HCT116 (cell line): ENCODE measurements at regions not wholly inside any gene's neighbourhood (a gene's known extent, or its start where the extent isn't known, plus 50 kb on each side); places are given as distances from the start of the nearest gene placed in this dataset.

ENCODE experiments used
- ATAC-seq: fragments of 200-7000 bp; cut with Tn5 transposase; 2 replicates; pipeline ENCODE4 v1.9.1; 2020; ENCODE audit warnings: mild to moderate bottlenecking, moderate library complexity
- BruUV-seq: library from RNA; stranded (reverse); fragments of 400-500 nt; replicated peaks from 2 replicates; lab custom pipeline; 2021; lab: Mats Ljungman, UMichigan
- CTCF ChIA-PET: fragments of 300-600 bp; sonication (Branson Sonifier 250); formaldehyde crosslinking; loops from one replicate; lab custom pipeline; 2021; ENCODE audit warnings: antibody characterized with exemption; lab: Charles Lee
- POLR2A ChIA-PET: fragments of 300-600, 350-600 bp; sonication (Branson Sonifier 250); formaldehyde crosslinking; loops from one replicate; lab custom pipeline; 2021; ENCODE audit warnings: antibody characterized with exemption; lab: Charles Lee
- RAD21 ChIA-PET, 2 experiments: fragments of 300-600 bp; sonication (Branson Sonifier 250); formaldehyde crosslinking; loops; one replicate each; lab custom pipeline; 2023; ENCODE audit warnings: low total read pairs in 2 of 2; ENCODE audit not compliant: uncharacterized antibody in 2 of 2, unreplicated experiment in 2 of 2, low non-redundant PET in 1 of 2; lab: Charles Lee
- DNase-seq: peaks from one replicate; pipeline ENCODE4 v3.0.0-alpha.2; 2010; ENCODE audit warnings: low read depth, low spot score
- H2AFZ ChIP-seq: fragments of 200-600 bp; shearing (Covaris generic), sonication (generic); 2 replicates; pipeline ENCODE4 v1.6.1; 2017; ENCODE audit warnings: low read depth, mixed run types, mixed read lengths, antibody characterized with exemption, low read length; ENCODE audit not compliant: poor library complexity, severe bottlenecking
- H3K27ac ChIP-seq: 2 replicates; pipeline ENCODE4 v1.5.1; 2012; ENCODE audit warnings: low read depth, low read length
- H3K27me3 ChIP-seq: fragments of 200-600 bp; sonication (generic); 2 replicates; pipeline ENCODE4 v1.6.1; 2016; ENCODE audit warnings: mixed run types, low read length, mixed read lengths; ENCODE audit not compliant: insufficient read depth
- H3K36me3 ChIP-seq, 2 experiments: fragments of 200-500 bp in 1 of 2; fragments of 200-600 bp in 1 of 2; sonication (Bioruptor generic) in 1 of 2; sonication (generic) in 1 of 2; 2 replicates each; pipeline versions ENCODE4 v1.5.1 to v1.6.1; 2014 to 2016; ENCODE audit warnings: low read length in 2 of 2, inconsistent platforms in 1 of 2, mixed read lengths in 1 of 2, mixed run types in 1 of 2; ENCODE audit not compliant: insufficient read depth in 2 of 2, control insufficient read depth in 1 of 2
- H3K4me1 ChIP-seq, 2 experiments: fragments of 200-600 bp in 1 of 2; sonication (generic) in 1 of 2; 2 replicates each; pipeline versions ENCODE4 v1.5.1 to v1.6.1; 2012 to 2017; ENCODE audit warnings: low read length in 2 of 2, inconsistent platforms in 1 of 2, mild to moderate bottlenecking in 1 of 2, mixed read lengths in 1 of 2, mixed run types in 1 of 2, moderate library complexity in 1 of 2; ENCODE audit not compliant: insufficient read depth in 2 of 2, control insufficient read depth in 1 of 2
- H3K4me2 ChIP-seq: fragments of 200-600 bp; sonication (generic); 2 replicates; pipeline ENCODE4 v1.6.1; 2017; ENCODE audit warnings: mixed run types, low read length, mixed read lengths
- H3K4me3 ChIP-seq, 2 experiments: fragments of 200-600 bp in 1 of 2; sonication (generic) in 1 of 2; replicated peaks in 1 of 2; 2 replicates each; pipeline ENCODE4 v1.5.1; 2011 to 2016; ENCODE audit warnings: low read length in 2 of 2, control low read depth in 1 of 2, low read depth in 1 of 2, mild to moderate bottlenecking in 1 of 2, mixed read lengths in 1 of 2, mixed run types in 1 of 2
- H3K79me2 ChIP-seq: fragments of 200-600 bp; sonication (generic); 2 replicates; pipeline ENCODE4 v1.6.1; 2017; ENCODE audit warnings: mild to moderate bottlenecking, mixed run types, low read length, moderate library complexity, mixed read lengths; ENCODE audit not compliant: insufficient read depth
- H3K9ac ChIP-seq: fragments of 200-600 bp; sonication (generic); 2 replicates; pipeline ENCODE4 v1.6.1; 2016; ENCODE audit warnings: low read length, mixed read lengths
- H3K9me2 ChIP-seq: fragments of 200-600 bp; sonication (generic), shearing (Covaris generic); 2 replicates; pipeline ENCODE4 v1.6.1; 2017; ENCODE audit warnings: mixed run types, mild to moderate bottlenecking, moderate library complexity; ENCODE audit not compliant: insufficient read depth
- H3K9me3 ChIP-seq, 2 experiments: fragments of 200-500 bp in 1 of 2; fragments of 200-600 bp in 1 of 2; sonication (Bioruptor generic) in 1 of 2; sonication (generic) in 1 of 2; 2 replicates each; pipeline ENCODE4 v1.6.1; 2014 to 2017; ENCODE audit warnings: low read length in 2 of 2, mixed read lengths in 2 of 2, inconsistent platforms in 1 of 2, low read depth in 1 of 2, mild to moderate bottlenecking in 1 of 2, mixed run types in 1 of 2, moderate library complexity in 1 of 2; ENCODE audit not compliant: control insufficient read depth in 1 of 2, insufficient read depth in 1 of 2
- H4K20me1 ChIP-seq: fragments of 200-600 bp; sonication (generic), shearing (Covaris generic); 2 replicates; pipeline ENCODE4 v1.6.1; 2017; ENCODE audit warnings: mixed run types, mild to moderate bottlenecking, moderate library complexity; ENCODE audit not compliant: insufficient read depth
- EZH2 ChIP-seq: fragments of 200-600 bp; sonication (generic); IDR thresholded peaks from 2 replicates; pipeline ENCODE4 v1.6.1; 2017; ENCODE audit warnings: antibody characterized with exemption, mixed run types
- EZH2phosphoT487 ChIP-seq: fragments of 200-600 bp; IDR thresholded peaks from 2 replicates; pipeline ENCODE4 v1.6.1; 2018; ENCODE audit warnings: antibody characterized with exemption, borderline replicate concordance
- POLR2A ChIP-seq: IDR thresholded peaks from 2 replicates; pipeline ENCODE4 v1.7.0; 2011; ENCODE audit warnings: borderline replicate concordance; ENCODE audit not compliant: insufficient read depth, insufficient read length; ENCODE audit errors: extremely low read depth
- SIN3A ChIP-seq: IDR thresholded peaks from 2 replicates; pipeline ENCODE4 v1.6.1; 2012; ENCODE audit warnings: low read depth
- SRF ChIP-seq: IDR thresholded peaks from 2 replicates; pipeline ENCODE4 v1.6.1; 2012; ENCODE audit warnings: low read depth
- TCF7L2 ChIP-seq: IDR thresholded peaks from 2 replicates; pipeline ENCODE4 v1.7.0; 2011; ENCODE audit warnings: borderline replicate concordance, inconsistent platforms; ENCODE audit not compliant: insufficient read depth, insufficient read length; ENCODE audit errors: extremely low read depth
- YY1 ChIP-seq: IDR thresholded peaks from 2 replicates; pipeline ENCODE4 v1.6.1; 2011; ENCODE audit warnings: low read length, low read depth, moderate library complexity, mild to moderate bottlenecking; ENCODE audit not compliant: insufficient replicate concordance; ENCODE audit errors: extremely low read depth
- ZFX ChIP-seq: fragments of 450-650 bp; IDR thresholded peaks from 2 replicates; pipeline ENCODE4 v1.6.1; 2017
- ZNF274 ChIP-seq: fragments of 200-500 bp; sonication (Bioruptor generic); IDR thresholded peaks from 2 replicates; pipeline ENCODE4 v1.6.1; 2014; ENCODE audit warnings: mild to moderate bottlenecking, low read depth, low read length, inconsistent platforms
- intact Hi-C: fragments of 100-400 bp; cut with micrococcal nuclease; formaldehyde crosslinking; loops from 2 replicates; pipeline ENCODE4 v1.10.0; 2022
- TF ChIP-seq, protein P1 (sequence below): IDR thresholded peaks from 2 replicates; pipeline ENCODE4 v1.6.1; 2012
- TF ChIP-seq, protein P2 (sequence below), 3 experiments: fragments of 200-600 bp in 1 of 3; sonication (generic) in 1 of 3; IDR thresholded peaks in 2 of 3; conservative IDR thresholded peaks in 1 of 3; 2 replicates each; pipeline ENCODE4 v1.5.1; 2012 to 2017; ENCODE audit warnings: low read depth in 2 of 3, low read length in 2 of 3, antibody characterized with exemption in 1 of 3, borderline replicate concordance in 1 of 3, control low read depth in 1 of 3, mild to moderate bottlenecking in 1 of 3, mixed read lengths in 1 of 3, mixed run types in 1 of 3, moderate library complexity in 1 of 3; ENCODE audit not compliant: insufficient read depth in 1 of 3
- TF ChIP-seq, protein P3 (sequence below): IDR thresholded peaks from 2 replicates; pipeline ENCODE4 v1.6.1; 2011; ENCODE audit warnings: mild to moderate bottlenecking, low read length, moderate library complexity; ENCODE audit not compliant: insufficient replicate concordance; ENCODE audit errors: extremely low read depth

- H3K4me1 ChIP-seq, result no peaks in the 10 kb centered on the region
- no peak overlapping the region for H3K9ac ChIP-seq
- no TSS peak for BruUV-seq
- H3K4me2 ChIP-seq, result no peak overlapping the region
- DNase-seq, result no peak
- no peaks in the 10 kb centered on the region for H4K20me1 ChIP-seq
- TF ChIP-seq POLR2A (no peak), SRF (no peak)
- no peak overlapping the region for H3K4me3 ChIP-seq
- no peaks in the 10 kb centered on the region; a peak in 1 of 4 replicates for H3K9me3 ChIP-seq
- ATAC-seq, result no peak
- H2AFZ ChIP-seq, result no peak overlapping the region
- no peak overlapping the region for H3K27ac ChIP-seq
- intact Hi-C loops, result no loop called here
- ChIA-PET POLR2A (no interaction called here), RAD21 (no interaction called here), CTCF (no interaction called here)
- no peaks in the 10 kb centered on the region for H3K9me2 ChIP-seq
- H3K36me3 ChIP-seq, result no peaks in the 10 kb centered on the region
- no peaks in the 10 kb centered on the region for H3K27me3 ChIP-seq
- no peaks in the 10 kb centered on the region for H3K79me2 ChIP-seq
These were observed 413.5 kb downstream of the CCDC91 start for GRCh38 chr12:28603801-28604200.

GRCh38 chr12:28604240-28604639, 414.0 kb downstream of the CCDC91 start:
- H3K9ac ChIP-seq, result no peak overlapping the region
- H3K79me2 ChIP-seq, result no peaks in the 10 kb centered on the region
- H3K4me1 ChIP-seq, result no peaks in the 10 kb centered on the region
- POLR2A ChIA-PET, result no interaction called here
- H3K27me3 ChIP-seq, result no peaks in the 10 kb centered on the region
- H3K4me3 ChIP-seq, result no peak overlapping the region
- RAD21 ChIA-PET, result no interaction called here
- ATAC-seq, result no peak
- no TSS peak for BruUV-seq
- no peaks in the 10 kb centered on the region for H4K20me1 ChIP-seq
- H3K4me2 ChIP-seq, result no peak overlapping the region
- H3K27ac ChIP-seq, result no peak overlapping the region
- no peak for DNase-seq
- no peaks in the 10 kb centered on the region for H3K9me2 ChIP-seq
- no peaks in the 10 kb centered on the region for H3K36me3 ChIP-seq
- H2AFZ ChIP-seq, result no peak overlapping the region
- intact Hi-C loops, result no loop called here
- no peaks in the 10 kb centered on the region; a peak in 1 of 4 replicates for H3K9me3 ChIP-seq
- CTCF ChIA-PET, result no interaction called here
- no peak for TF ChIP-seq TCF7L2
- no peak for TF ChIP-seq ZNF274
- no peak for TF ChIP-seq SIN3A
- no peak for TF ChIP-seq ZFX
- TF ChIP-seq, protein P1, sequence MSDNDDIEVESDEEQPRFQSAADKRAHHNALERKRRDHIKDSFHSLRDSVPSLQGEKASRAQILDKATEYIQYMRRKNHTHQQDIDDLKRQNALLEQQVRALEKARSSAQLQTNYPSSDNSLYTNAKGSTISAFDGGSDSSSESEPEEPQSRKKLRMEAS, result no peak
- TF ChIP-seq YY1, result no peak
- TF ChIP-seq, protein P2, sequence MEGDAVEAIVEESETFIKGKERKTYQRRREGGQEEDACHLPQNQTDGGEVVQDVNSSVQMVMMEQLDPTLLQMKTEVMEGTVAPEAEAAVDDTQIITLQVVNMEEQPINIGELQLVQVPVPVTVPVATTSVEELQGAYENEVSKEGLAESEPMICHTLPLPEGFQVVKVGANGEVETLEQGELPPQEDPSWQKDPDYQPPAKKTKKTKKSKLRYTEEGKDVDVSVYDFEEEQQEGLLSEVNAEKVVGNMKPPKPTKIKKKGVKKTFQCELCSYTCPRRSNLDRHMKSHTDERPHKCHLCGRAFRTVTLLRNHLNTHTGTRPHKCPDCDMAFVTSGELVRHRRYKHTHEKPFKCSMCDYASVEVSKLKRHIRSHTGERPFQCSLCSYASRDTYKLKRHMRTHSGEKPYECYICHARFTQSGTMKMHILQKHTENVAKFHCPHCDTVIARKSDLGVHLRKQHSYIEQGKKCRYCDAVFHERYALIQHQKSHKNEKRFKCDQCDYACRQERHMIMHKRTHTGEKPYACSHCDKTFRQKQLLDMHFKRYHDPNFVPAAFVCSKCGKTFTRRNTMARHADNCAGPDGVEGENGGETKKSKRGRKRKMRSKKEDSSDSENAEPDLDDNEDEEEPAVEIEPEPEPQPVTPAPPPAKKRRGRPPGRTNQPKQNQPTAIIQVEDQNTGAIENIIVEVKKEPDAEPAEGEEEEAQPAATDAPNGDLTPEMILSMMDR (IDR thresholded peaks at IDR 0.05 in 2 of 3, conservative IDR thresholded peaks at IDR 0.05 in 1 of 3; ENCODE audit: borderline replicate concordance in 1 of 3, insufficient read depth in 1 of 3, low read depth in 2 of 3, low read length in 2 of 3), result no peak
- no peak for TF ChIP-seq EZH2
- TF ChIP-seq, protein P3, sequence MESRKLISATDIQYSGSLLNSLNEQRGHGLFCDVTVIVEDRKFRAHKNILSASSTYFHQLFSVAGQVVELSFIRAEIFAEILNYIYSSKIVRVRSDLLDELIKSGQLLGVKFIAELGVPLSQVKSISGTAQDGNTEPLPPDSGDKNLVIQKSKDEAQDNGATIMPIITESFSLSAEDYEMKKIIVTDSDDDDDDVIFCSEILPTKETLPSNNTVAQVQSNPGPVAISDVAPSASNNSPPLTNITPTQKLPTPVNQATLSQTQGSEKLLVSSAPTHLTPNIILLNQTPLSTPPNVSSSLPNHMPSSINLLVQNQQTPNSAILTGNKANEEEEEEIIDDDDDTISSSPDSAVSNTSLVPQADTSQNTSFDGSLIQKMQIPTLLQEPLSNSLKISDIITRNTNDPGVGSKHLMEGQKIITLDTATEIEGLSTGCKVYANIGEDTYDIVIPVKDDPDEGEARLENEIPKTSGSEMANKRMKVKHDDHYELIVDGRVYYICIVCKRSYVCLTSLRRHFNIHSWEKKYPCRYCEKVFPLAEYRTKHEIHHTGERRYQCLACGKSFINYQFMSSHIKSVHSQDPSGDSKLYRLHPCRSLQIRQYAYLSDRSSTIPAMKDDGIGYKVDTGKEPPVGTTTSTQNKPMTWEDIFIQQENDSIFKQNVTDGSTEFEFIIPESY, result no peak
- no peak for TF ChIP-seq EZH2phosphoT487
- TF ChIP-seq POLR2A, result no peak
- TF ChIP-seq SRF, result no peak
